OCI-LY3 (cell line): ENCODE measurements at regions not wholly inside any gene's neighbourhood (a gene's known extent, or its start where the extent isn't known, plus 50 kb on each side); places are given as distances from the start of the nearest gene placed in this dataset.
"Not testable (repeated sequence)": the region's sequence is repeated elsewhere in the genome, so short reads cannot be mapped to it uniquely, and the experiment has no call there.

Experiments used
- H2AFZ ChIP-seq: fragments of 200-600, 300-600 bp; shearing (Covaris generic); 2 replicates; pipeline ENCODE4 v1.6.0; 2014; ENCODE audit warnings: antibody characterized with exemption, low read depth, low read length
- H3K27ac ChIP-seq: fragments of 200-600, 300-600 bp; sonication (generic); 2 replicates; pipeline ENCODE4 v1.5.1; 2014; ENCODE audit warnings: mild to moderate bottlenecking, low read length, moderate library complexity, mixed read lengths
- H3K27me3 ChIP-seq: fragments of 200-600, 300-600 bp; sonication (generic); 2 replicates; pipeline ENCODE4 v1.6.1; 2014; ENCODE audit warnings: low read depth, low read length, mixed read lengths
- H3K36me3 ChIP-seq: fragments of 200-600, 300-600 bp; sonication (generic); replicated peaks from 2 replicates; pipeline ENCODE3; 2014; ENCODE audit warnings: low read depth, low read length, mixed read lengths
- H3K4me1 ChIP-seq: fragments of 300-600, 200-600 bp; sonication (generic); 2 replicates; pipeline ENCODE4 v1.6.1; 2014; ENCODE audit warnings: low read length, mixed read lengths
- H3K4me2 ChIP-seq: fragments of 200-600, 300-600 bp; sonication (generic); 2 replicates; pipeline ENCODE4 v1.6.1; 2014; ENCODE audit warnings: low read length, mixed read lengths
- H3K4me3 ChIP-seq: fragments of 300-600, 200-600 bp; sonication (generic); 2 replicates; pipeline ENCODE4 v1.5.1; 2014; ENCODE audit warnings: antibody characterized with exemption, mild to moderate bottlenecking, low read length, moderate library complexity
- H3K79me2 ChIP-seq: fragments of 300-600, 200-600 bp; shearing (Covaris generic); 2 replicates; pipeline ENCODE4 v1.6.1; 2014; ENCODE audit warnings: mild to moderate bottlenecking, low read length, mixed read lengths
- H3K9ac ChIP-seq: fragments of 300-600, 200-600 bp; shearing (Covaris generic); 2 replicates; pipeline ENCODE4 v1.6.0; 2014; ENCODE audit warnings: mild to moderate bottlenecking, low read length, moderate library complexity
- H3K9me3 ChIP-seq: fragments of 200-600, 300-600 bp; shearing (Covaris generic); 2 replicates; pipeline ENCODE4 v1.6.1; 2014; ENCODE audit warnings: low read length, mixed read lengths; ENCODE audit not compliant: insufficient read depth
- H4K20me1 ChIP-seq: fragments of 200-600, 300-600 bp; sonication (generic); 2 replicates; pipeline ENCODE4 v1.6.1; 2016; ENCODE audit warnings: low read length, mixed read lengths; ENCODE audit not compliant: insufficient read depth
- EZH2phosphoT487 ChIP-seq: fragments of 200-600 bp; shearing (Covaris generic); IDR thresholded peaks from 2 replicates; pipeline ENCODE4 v1.6.1; 2018; ENCODE audit warnings: antibody characterized with exemption, mixed run types, low read depth
- TF ChIP-seq, protein P1 (sequence below): fragments of 200-600, 300-600 bp; sonication (generic); IDR thresholded peaks from 2 replicates; pipeline ENCODE4 v1.5.1; 2014; ENCODE audit warnings: antibody characterized with exemption, low read length, low read depth

DNA sequence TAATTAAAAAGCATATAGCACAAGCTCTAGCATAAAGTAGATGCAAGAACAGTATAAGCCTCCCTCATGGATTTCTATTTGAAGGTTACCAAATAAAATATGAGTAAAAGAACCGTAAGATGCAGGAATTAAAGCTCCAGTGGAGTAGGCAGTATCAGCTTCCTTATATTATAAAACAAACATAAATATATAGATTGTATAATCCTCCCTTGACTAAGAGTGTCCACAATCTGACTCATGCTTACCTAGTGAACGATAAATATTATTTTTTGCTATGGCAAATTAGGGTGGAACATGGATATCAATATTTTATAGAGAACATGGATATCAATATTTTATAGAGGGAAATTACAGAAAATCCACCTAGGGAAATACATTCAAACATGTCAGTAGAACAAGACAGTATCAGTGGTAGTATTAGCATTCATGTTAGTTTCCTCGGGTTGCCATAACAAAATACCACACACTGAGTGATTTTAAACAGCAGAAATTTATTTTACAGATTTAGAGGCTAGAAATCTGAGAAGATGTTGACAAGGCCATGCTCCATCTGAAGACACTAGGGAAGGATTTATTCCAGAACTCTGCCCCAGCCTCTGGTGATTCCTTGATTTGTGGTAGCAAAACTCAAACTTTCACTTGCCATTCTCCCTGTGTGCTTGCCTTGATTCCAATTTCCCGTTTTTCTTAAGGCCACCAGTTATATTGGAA, 1521.3 kb downstream of the SI start:
- no peak overlapping the region for H3K4me2 ChIP-seq
- H3K9ac ChIP-seq: no peak overlapping the region
- H3K27ac ChIP-seq: no peak overlapping the region
- H4K20me1 ChIP-seq: no peaks in the 10 kb centered on the region
- H3K9me3 ChIP-seq: no peaks in the 10 kb centered on the region
- no peaks in the 10 kb centered on the region for H3K36me3 ChIP-seq
- no peaks in the 10 kb centered on the region for H3K79me2 ChIP-seq
- no peak overlapping the region for H2AFZ ChIP-seq
- H3K27me3 ChIP-seq: no peaks in the 10 kb centered on the region
- peaks cover 7% of the 10 kb centered on the region; the same call in 1 of the 2 replicates for H3K4me1 ChIP-seq
- H3K4me3 ChIP-seq: no peak overlapping the region
- TF ChIP-seq EZH2phosphoT487: no peak
- TF ChIP-seq, protein P1, sequence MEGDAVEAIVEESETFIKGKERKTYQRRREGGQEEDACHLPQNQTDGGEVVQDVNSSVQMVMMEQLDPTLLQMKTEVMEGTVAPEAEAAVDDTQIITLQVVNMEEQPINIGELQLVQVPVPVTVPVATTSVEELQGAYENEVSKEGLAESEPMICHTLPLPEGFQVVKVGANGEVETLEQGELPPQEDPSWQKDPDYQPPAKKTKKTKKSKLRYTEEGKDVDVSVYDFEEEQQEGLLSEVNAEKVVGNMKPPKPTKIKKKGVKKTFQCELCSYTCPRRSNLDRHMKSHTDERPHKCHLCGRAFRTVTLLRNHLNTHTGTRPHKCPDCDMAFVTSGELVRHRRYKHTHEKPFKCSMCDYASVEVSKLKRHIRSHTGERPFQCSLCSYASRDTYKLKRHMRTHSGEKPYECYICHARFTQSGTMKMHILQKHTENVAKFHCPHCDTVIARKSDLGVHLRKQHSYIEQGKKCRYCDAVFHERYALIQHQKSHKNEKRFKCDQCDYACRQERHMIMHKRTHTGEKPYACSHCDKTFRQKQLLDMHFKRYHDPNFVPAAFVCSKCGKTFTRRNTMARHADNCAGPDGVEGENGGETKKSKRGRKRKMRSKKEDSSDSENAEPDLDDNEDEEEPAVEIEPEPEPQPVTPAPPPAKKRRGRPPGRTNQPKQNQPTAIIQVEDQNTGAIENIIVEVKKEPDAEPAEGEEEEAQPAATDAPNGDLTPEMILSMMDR: no peak

GRCh38 chr3:163555918-163556317, 1522.4 kb downstream of the SI start:
- H3K4me1 ChIP-seq: peaks cover 2% of the 10 kb centered on the region; the same call in 1 of the 2 replicates
- H3K9me3 ChIP-seq: no peaks in the 10 kb centered on the region
- H3K4me3 ChIP-seq: no peak overlapping the region
- no peak for TF ChIP-seq EZH2phosphoT487
- TF ChIP-seq, protein P1: no peak
- no peaks in the 10 kb centered on the region for H3K79me2 ChIP-seq
- no peaks in the 10 kb centered on the region for H3K27me3 ChIP-seq
- no peak overlapping the region for H3K27ac ChIP-seq
- H3K9ac ChIP-seq: no peak overlapping the region
- no peaks in the 10 kb centered on the region for H3K36me3 ChIP-seq
- H3K4me2 ChIP-seq: no peak overlapping the region
- H4K20me1 ChIP-seq: no peaks in the 10 kb centered on the region
- H2AFZ ChIP-seq: no peak overlapping the region

DNA sequence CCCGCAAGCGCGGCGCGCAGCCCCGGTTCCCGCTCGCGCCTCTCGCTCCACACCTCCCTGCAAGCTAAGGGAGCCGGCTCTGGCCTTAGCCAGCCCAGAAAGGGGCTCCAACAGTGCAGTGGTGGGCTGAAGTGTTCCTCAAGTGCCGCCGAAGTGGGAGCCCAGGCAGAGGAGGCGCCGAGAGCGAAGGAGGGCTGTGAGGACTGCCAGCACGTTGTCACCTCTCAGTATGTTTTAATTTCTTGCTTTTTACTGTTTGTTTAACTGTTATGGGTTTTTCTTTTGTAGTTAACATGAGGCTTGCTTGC, 1525.7 kb downstream of the SI start:
- Histone ChIP-seq H3K79me2 (no peaks in the 10 kb centered on the region), H4K20me1 (no peaks in the 10 kb centered on the region), H3K4me1 (no peaks in the 10 kb centered on the region), H3K27ac (no peak overlapping the region), H3K4me3 (no peak overlapping the region), H3K9ac (no peak overlapping the region), H3K4me2 (no peak overlapping the region), H3K27me3 (no peaks in the 10 kb centered on the region), H3K9me3 (no peaks in the 10 kb centered on the region), H3K36me3 (no peaks in the 10 kb centered on the region), H2AFZ (no peak overlapping the region)
- no peak for TF ChIP-seq EZH2phosphoT487
- TF ChIP-seq, protein P1: no peak

GRCh38 chr3:163551915-163552658, 1526.2 kb downstream of the SI start:
- not testable (repeated sequence) for H3K4me3 ChIP-seq, H3K4me1 ChIP-seq, H3K9me3 ChIP-seq, H2AFZ ChIP-seq, H3K27ac ChIP-seq, H4K20me1 ChIP-seq, H3K9ac ChIP-seq, H3K27me3 ChIP-seq, H3K79me2 ChIP-seq, H3K4me2 ChIP-seq, H3K36me3 ChIP-seq
